SK-N-SH (cell line): ENCODE measurements at regions not wholly inside any gene's neighbourhood (a gene's known extent, or its start where the extent isn't known, plus 50 kb on each side); places are given as distances from the start of the nearest gene placed in this dataset.

Experiments
- CTCF ChIA-PET: fragments of 300-600, 350-600 bp; formaldehyde crosslinking; extraction: SDS; loops from one replicate; lab custom pipeline; 2021; lab: Yijun Ruan, JAX
- POLR2A ChIA-PET: fragments of 350-600 bp; sonication (Branson Sonifier 250); formaldehyde crosslinking; extraction: SDS; loops from one replicate; lab custom pipeline; 2020; ENCODE audit warnings: antibody characterized with exemption, inconsistent platforms; lab: Yijun Ruan, JAX
- DNase-seq: peaks from one replicate; pipeline ENCODE4 v3.0.0; 2012
- H2AFZ ChIP-seq: fragments of 200-600 bp; sonication (generic); 2 replicates; pipeline ENCODE4 v1.8.1; 2016; ENCODE audit warnings: antibody characterized with exemption, mild to moderate bottlenecking, low read depth
- H3F3A ChIP-seq: fragments of 200-600 bp; sonication (generic); replicated peaks from 2 replicates; pipeline ENCODE3; 2016; ENCODE audit warnings: antibody characterized with exemption, mild to moderate bottlenecking; ENCODE audit not compliant: insufficient read depth
- H3K27ac ChIP-seq, 2 experiments: fragments of 200-500 bp in 1 of 2; fragments of 200-600 bp in 1 of 2; sonication (Bioruptor generic) in 1 of 2; sonication (generic), shearing (Covaris generic) in 1 of 2; 2 replicates each; pipeline versions ENCODE4 v1.5.1 to v1.6.1; 2014 to 2016; ENCODE audit warnings: low read depth in 2 of 2, inconsistent platforms in 1 of 2, low read length in 1 of 2, mild to moderate bottlenecking in 1 of 2, mixed read lengths in 1 of 2
- H3K27me3 ChIP-seq: fragments of 200-600 bp; sonication (generic), shearing (Covaris generic); 2 replicates; pipeline ENCODE4 v1.6.1; 2016; ENCODE audit warnings: mixed run types; ENCODE audit not compliant: insufficient read depth
- H3K36me3 ChIP-seq, 2 experiments: fragments of 200-500 bp in 1 of 2; fragments of 200-600 bp in 1 of 2; sonication (Bioruptor generic) in 1 of 2; sonication (generic) in 1 of 2; replicated peaks in 1 of 2; 2 replicates each; pipeline versions ENCODE3 to v1.5.1; 2014 to 2016; ENCODE audit warnings: low read length in 1 of 2, mild to moderate bottlenecking in 1 of 2; ENCODE audit not compliant: insufficient read depth in 2 of 2, control insufficient read depth in 1 of 2
- H3K4me1 ChIP-seq, 2 experiments: fragments of 200-500 bp in 1 of 2; fragments of 200-600 bp in 1 of 2; sonication (Bioruptor generic) in 1 of 2; sonication (generic), shearing (Covaris generic) in 1 of 2; 2 replicates each; pipeline versions ENCODE4 v1.5.1 to v1.6.1; 2014 to 2016; ENCODE audit warnings: low read depth in 1 of 2, low read length in 1 of 2, mixed run types in 1 of 2; ENCODE audit not compliant: insufficient read depth in 2 of 2, control insufficient read depth in 1 of 2
- H3K4me2 ChIP-seq: fragments of 200-600 bp; sonication (generic), shearing (Covaris generic); 2 replicates; pipeline ENCODE4 v1.6.1; 2017; ENCODE audit warnings: mixed run types
- H3K4me3 ChIP-seq, 2 experiments: fragments of 200-500 bp in 1 of 2; fragments of 200-600 bp in 1 of 2; sonication (Bioruptor generic) in 1 of 2; sonication (generic), shearing (Covaris generic) in 1 of 2; 2 replicates each; pipeline versions ENCODE4 v1.5.1 to v1.8.1; 2014 to 2016; ENCODE audit warnings: low read depth in 2 of 2, inconsistent platforms in 1 of 2, low read length in 1 of 2, mild to moderate bottlenecking in 1 of 2, mixed read lengths in 1 of 2, moderate library complexity in 1 of 2
- H3K79me2 ChIP-seq: fragments of 200-600 bp; sonication (generic); 2 replicates; pipeline ENCODE4 v1.8.1; 2017; ENCODE audit warnings: mild to moderate bottlenecking; ENCODE audit not compliant: insufficient read depth
- H3K9ac ChIP-seq: fragments of 200-600 bp; sonication (generic); 2 replicates; pipeline ENCODE4 v1.6.1; 2017; ENCODE audit warnings: mixed run types
- H3K9me2 ChIP-seq: fragments of 200-600 bp; sonication (generic); 2 replicates; pipeline ENCODE4 v1.6.1; 2017; ENCODE audit warnings: mixed run types
- H3K9me3 ChIP-seq: fragments of 200-600 bp; sonication (generic); 2 replicates; pipeline ENCODE4 v1.6.1; 2017; ENCODE audit warnings: mixed run types, mild to moderate bottlenecking, moderate library complexity
- H4K20me1 ChIP-seq: fragments of 200-600 bp; sonication (generic); 2 replicates; pipeline ENCODE4 v1.6.1; 2017; ENCODE audit warnings: mild to moderate bottlenecking, mixed run types; ENCODE audit not compliant: insufficient read depth
- CHD2 ChIP-seq: fragments of 150-350 bp; IDR thresholded peaks from 2 replicates; pipeline ENCODE4 v1.6.1; 2018; ENCODE audit warnings: low read length; ENCODE audit not compliant: partially characterized antibody
- ELF1 ChIP-seq: IDR thresholded peaks from 2 replicates; pipeline ENCODE4 v1.4.0; 2012
- EP300 ChIP-seq, 2 experiments: IDR thresholded peaks; 2 replicates each; pipeline versions ENCODE4 v1.4.0 to v1.6.1; 2012; ENCODE audit warnings: borderline replicate concordance in 1 of 2, low read depth in 1 of 2, low read length in 1 of 2
- EZH2phosphoT487 ChIP-seq: fragments of 200-600 bp; sonication (generic); IDR thresholded peaks from 2 replicates; pipeline ENCODE4 v1.6.1; 2017; ENCODE audit warnings: low read depth, mixed run types, mild to moderate bottlenecking, antibody characterized with exemption, moderate library complexity, borderline replicate concordance
- FOSL2 ChIP-seq: IDR thresholded peaks from 2 replicates; pipeline ENCODE4 v1.4.0; 2012; ENCODE audit warnings: low read depth, mild to moderate bottlenecking, moderate library complexity, borderline replicate concordance
- FOXJ3 ChIP-seq: sonication (generic); formaldehyde crosslinking; IDR thresholded peaks from 2 replicates; pipeline ENCODE4 v1.5.1; 2020; ENCODE audit warnings: mild to moderate bottlenecking, missing genetic modification reagents
- GABPA ChIP-seq: IDR thresholded peaks from 2 replicates; pipeline ENCODE4 v1.4.0; 2012; ENCODE audit warnings: low read depth, mild to moderate bottlenecking
- GATA2 ChIP-seq: sonication (generic); formaldehyde crosslinking; IDR thresholded peaks from 2 replicates; pipeline ENCODE4 v1.5.0; 2020; ENCODE audit warnings: mild to moderate bottlenecking, missing genetic modification reagents
- MEF2A ChIP-seq: IDR thresholded peaks from 2 replicates; pipeline ENCODE4 v1.4.0; 2012; ENCODE audit warnings: low read depth, borderline replicate concordance
- MXI1 ChIP-seq: IDR thresholded peaks from 2 replicates; pipeline ENCODE4 v1.6.1; 2012; ENCODE audit warnings: mild to moderate bottlenecking, low read depth, low read length, improper control_type of control experiment
- NFIC ChIP-seq: IDR thresholded peaks from 2 replicates; pipeline ENCODE4 v1.4.0; 2012; ENCODE audit warnings: borderline replicate concordance
- NRF1 ChIP-seq: IDR thresholded peaks from 2 replicates; pipeline ENCODE4 v1.6.1; 2012; ENCODE audit warnings: low read depth, mild to moderate bottlenecking, low read length
- RCOR1 ChIP-seq: fragments of 150-350 bp; IDR thresholded peaks from 2 replicates; pipeline ENCODE4 v1.6.1; 2017; ENCODE audit warnings: antibody characterized with exemption, low read length
- REST ChIP-seq: IDR thresholded peaks from 2 replicates; pipeline ENCODE4 v1.6.1; 2012; ENCODE audit warnings: mild to moderate bottlenecking, low read depth, low read length, moderate library complexity
- RFX5 ChIP-seq: IDR thresholded peaks from 2 replicates; pipeline ENCODE4 v1.6.1; 2012; ENCODE audit warnings: mild to moderate bottlenecking, improper control_type of control experiment, low read length
- RXRA ChIP-seq: IDR thresholded peaks from 2 replicates; pipeline ENCODE4 v1.4.0; 2012; ENCODE audit warnings: low read depth, mild to moderate bottlenecking, borderline replicate concordance
- SIN3A ChIP-seq: IDR thresholded peaks from 2 replicates; pipeline ENCODE4 v1.6.1; 2012; ENCODE audit warnings: low read depth, mild to moderate bottlenecking, low read length, moderate library complexity, borderline replicate concordance
- TAF1 ChIP-seq: IDR thresholded peaks from 2 replicates; pipeline ENCODE4 v1.6.1; 2012; ENCODE audit warnings: low read depth, mild to moderate bottlenecking, low read length, moderate library complexity, borderline replicate concordance
- USF1 ChIP-seq: IDR thresholded peaks from 2 replicates; pipeline ENCODE4 v1.4.0; 2012; ENCODE audit warnings: low read depth, borderline replicate concordance
- WGBS: methylation state at CpG from one replicate; pipeline ENCODE4 v1.1.6; 2017; ENCODE audit warnings: low lambda C conversion rate; 5-methylcytosine and 5-hydroxymethylcytosine counted together
- TF ChIP-seq, protein P1 (sequence below): IDR thresholded peaks from 2 replicates; pipeline ENCODE4 v1.4.0; 2012; ENCODE audit warnings: low read depth, borderline replicate concordance

DNA sequence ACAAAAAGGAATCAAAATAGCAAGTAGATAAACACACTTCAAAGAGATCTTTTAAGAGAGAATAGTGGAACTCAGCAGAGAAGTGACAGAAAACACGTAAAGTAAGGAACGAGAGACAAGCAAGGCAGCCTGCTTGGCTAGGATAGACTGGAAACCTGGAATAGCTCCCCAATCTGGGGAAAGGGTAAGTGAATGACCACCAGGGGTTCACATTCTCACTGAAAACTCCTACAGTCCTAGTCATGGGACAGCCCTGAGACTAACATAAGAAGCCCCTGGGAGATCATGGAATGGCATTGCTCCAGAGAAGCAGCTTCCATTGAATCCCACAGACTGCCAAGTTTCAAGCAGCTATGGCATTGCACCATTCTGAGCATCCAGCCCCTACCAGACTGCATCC is 363.6 kb upstream of the ARPP21 start:
- CTCF ChIA-PET = interaction anchor here (1.1 kb wide), 1 partner anchor 633 kb away, joined by 3 read pairs; no protein-coding TSS in a partner anchor
- POLR2A ChIA-PET = no interaction called here

GRCh38 chr3:35276568-35276967 is 362.8 kb upstream of the ARPP21 start:
- Histone ChIP-seq H4K20me1 (no peaks in the 10 kb centered on the region), H3K27ac (no peak overlapping the region), H3K79me2 (no peaks in the 10 kb centered on the region), H3K4me3 (no peak overlapping the region), H3K36me3 (no peaks in the 10 kb centered on the region), H3K9ac (no peak overlapping the region), H3F3A (no peaks in the 10 kb centered on the region), H3K27me3 (no peaks in the 10 kb centered on the region), H3K9me3 (no peaks in the 10 kb centered on the region), H3K4me1 (no peaks in the 10 kb centered on the region), H3K9me2 (no peaks in the 10 kb centered on the region), H2AFZ (no peak overlapping the region), H3K4me2 (no peak overlapping the region)
- ChIA-PET POLR2A (no interaction called here), CTCF (interaction anchor here (1.6 kb wide), 1 partner anchor 20 kb away, joined by 3 read pairs; no protein-coding TSS in a partner anchor)
- no peak for DNase-seq
- WGBS = no CpG with 5 or more reads among the region's 1 CpG
- TF ChIP-seq ELF1 (no peak), REST (no peak), MXI1 (no peak), SIN3A (no peak), RCOR1 (no peak), GABPA (no peak), RXRA (no peak), GATA2 (no peak), NFIC (no peak)
- TF ChIP-seq, all 33 proteins: peak for 0

More for the DNA sequence above, 363.6 kb upstream of the ARPP21 start:
- Histone ChIP-seq H3K27ac (no peak overlapping the region), H3K4me3 (no peak overlapping the region), H3K36me3 (no peaks in the 10 kb centered on the region), H3K9me2 (no peaks in the 10 kb centered on the region), H3K79me2 (no peaks in the 10 kb centered on the region), H3K27me3 (no peaks in the 10 kb centered on the region), H3F3A (no peaks in the 10 kb centered on the region), H2AFZ (no peak overlapping the region), H3K4me2 (no peak overlapping the region), H3K9me3 (no peaks in the 10 kb centered on the region), H3K9ac (no peak overlapping the region), H3K4me1 (no peaks in the 10 kb centered on the region), H4K20me1 (no peaks in the 10 kb centered on the region)
- WGBS = 64% methylated on average over 2 of the region's 2 CpGs
- TF ChIP-seq NFIC (no peak), RFX5 (no peak), USF1 (no peak), NRF1 (no peak), EP300 (IDR thresholded peaks at IDR 0.05; ENCODE audit: borderline replicate concordance in 1 of 2, low read depth in 1 of 2, low read length in 1 of 2) (no peak), FOSL2 (no peak), RCOR1 (no peak), TAF1 (no peak), EZH2phosphoT487 (no peak), FOXJ3 (CRISPR knock-in tag) (no peak), CHD2 (no peak), MEF2A (no peak), ELF1 (no peak), SIN3A (no peak)
- TF ChIP-seq, protein P1, sequence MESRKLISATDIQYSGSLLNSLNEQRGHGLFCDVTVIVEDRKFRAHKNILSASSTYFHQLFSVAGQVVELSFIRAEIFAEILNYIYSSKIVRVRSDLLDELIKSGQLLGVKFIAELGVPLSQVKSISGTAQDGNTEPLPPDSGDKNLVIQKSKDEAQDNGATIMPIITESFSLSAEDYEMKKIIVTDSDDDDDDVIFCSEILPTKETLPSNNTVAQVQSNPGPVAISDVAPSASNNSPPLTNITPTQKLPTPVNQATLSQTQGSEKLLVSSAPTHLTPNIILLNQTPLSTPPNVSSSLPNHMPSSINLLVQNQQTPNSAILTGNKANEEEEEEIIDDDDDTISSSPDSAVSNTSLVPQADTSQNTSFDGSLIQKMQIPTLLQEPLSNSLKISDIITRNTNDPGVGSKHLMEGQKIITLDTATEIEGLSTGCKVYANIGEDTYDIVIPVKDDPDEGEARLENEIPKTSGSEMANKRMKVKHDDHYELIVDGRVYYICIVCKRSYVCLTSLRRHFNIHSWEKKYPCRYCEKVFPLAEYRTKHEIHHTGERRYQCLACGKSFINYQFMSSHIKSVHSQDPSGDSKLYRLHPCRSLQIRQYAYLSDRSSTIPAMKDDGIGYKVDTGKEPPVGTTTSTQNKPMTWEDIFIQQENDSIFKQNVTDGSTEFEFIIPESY = no peak
- DNase-seq = no peak
